Liver (tissue), 8 donors: ENCODE measurements at regions not wholly inside any gene's neighbourhood (a gene's known extent, or its start where the extent isn't known, plus 50 kb on each side); places are given as distances from the start of the nearest gene placed in this dataset.
"Not testable (repeated sequence)": the region's sequence is repeated elsewhere in the genome, so short reads cannot be mapped to it uniquely, and the experiment has no call there.

ENCODE experiments used
- DNase-seq: peaks from one replicate; pipeline ENCODE4 v3.0.0-alpha.2; 2017; ENCODE audit warnings: low spot score
- H3K27ac ChIP-seq, 2 donors: one replicate each; pipeline ENCODE4 v1.7.0; 2013; ENCODE audit warnings: inconsistent platforms in 2 of 2, low read length in 2 of 2, control low read depth in 1 of 2, low read depth in 1 of 2, mild to moderate bottlenecking in 1 of 2
- H3K27me3 ChIP-seq, 4 donors: one replicate each; pipeline versions ENCODE4 v1.6.1 to v1.7.0; 2013; ENCODE audit warnings: low read length in 3 of 4, inconsistent platforms in 1 of 4, mild to moderate bottlenecking in 1 of 4, moderate library complexity in 1 of 4; ENCODE audit not compliant: control insufficient read depth in 4 of 4, insufficient read depth in 4 of 4
- H3K36me3 ChIP-seq, 4 donors: one replicate each; pipeline versions ENCODE4 v1.6.1 to v1.7.0; 2013; ENCODE audit warnings: low read length in 3 of 4, mild to moderate bottlenecking in 3 of 4, low read depth in 1 of 4, moderate library complexity in 1 of 4; ENCODE audit not compliant: control insufficient read depth in 4 of 4, insufficient read depth in 3 of 4
- H3K4me1 ChIP-seq, 4 donors: one replicate each; pipeline versions ENCODE4 v1.6.1 to v1.7.0; 2013; ENCODE audit warnings: low read length in 3 of 4, mild to moderate bottlenecking in 3 of 4, moderate library complexity in 1 of 4; ENCODE audit not compliant: control insufficient read depth in 4 of 4, insufficient read depth in 4 of 4
- H3K4me3 ChIP-seq, 3 donors: one replicate each; pipeline versions ENCODE4 v1.6.1 to v1.7.0; 2013; ENCODE audit warnings: low read length in 3 of 3, control low read depth in 1 of 3, low read depth in 1 of 3, mild to moderate bottlenecking in 1 of 3
- H3K9ac ChIP-seq, 2 donors: one replicate each; pipeline ENCODE4 v1.7.0; 2013; ENCODE audit warnings: low read length in 2 of 2, mild to moderate bottlenecking in 2 of 2, moderate library complexity in 2 of 2, control low read depth in 1 of 2, low read depth in 1 of 2
- H3K9me3 ChIP-seq, 4 donors: one replicate each; pipeline versions ENCODE4 v1.6.1 to v1.7.0; 2013; ENCODE audit warnings: low read length in 3 of 4; ENCODE audit not compliant: control insufficient read depth in 4 of 4
- FOXA1 ChIP-seq: IDR thresholded peaks from 2 replicates; pipeline ENCODE4 v1.6.1; 2016; ENCODE audit warnings: antibody characterized with exemption
- FOXA2 ChIP-seq: IDR thresholded peaks from 2 replicates; pipeline ENCODE4 v1.6.1; 2016; ENCODE audit warnings: antibody characterized with exemption
- GABPA ChIP-seq, 2 donors: IDR thresholded peaks in 1 of 2; conservative IDR thresholded peaks in 1 of 2; 2 replicates each; pipeline ENCODE4 v1.6.1; 2016; ENCODE audit warnings: antibody characterized with exemption in 2 of 2, mild to moderate bottlenecking in 1 of 2, moderate library complexity in 1 of 2
- HNF4A ChIP-seq, 2 donors: conservative IDR thresholded peaks; 2 replicates each; pipeline ENCODE4 v1.6.1; 2016; ENCODE audit warnings: antibody characterized with exemption in 2 of 2, mild to moderate bottlenecking in 2 of 2
- JUND ChIP-seq, 2 donors: IDR thresholded peaks; 2 replicates each; pipeline ENCODE4 v1.6.1; 2016; ENCODE audit warnings: antibody characterized with exemption in 2 of 2
- NR2F2 ChIP-seq: IDR thresholded peaks from 2 replicates; pipeline ENCODE4 v1.6.1; 2016; ENCODE audit warnings: antibody characterized with exemption
- SP1 ChIP-seq: IDR thresholded peaks from 2 replicates; pipeline ENCODE4 v1.6.1; 2018; ENCODE audit warnings: antibody characterized with exemption, mild to moderate bottlenecking
- YY1 ChIP-seq: IDR thresholded peaks from 2 replicates; pipeline ENCODE4 v1.6.1; 2016; ENCODE audit warnings: antibody characterized with exemption, mild to moderate bottlenecking
- ZBTB33 ChIP-seq: IDR thresholded peaks from 2 replicates; pipeline ENCODE4 v1.6.1; 2016; ENCODE audit warnings: antibody characterized with exemption
- WGBS: extraction: QIAGEN DNeasy Blood & Tissue Kit; methylation state at CpG from one replicate; pipeline ENCODE4 v1.1.7; 2013; 5-methylcytosine and 5-hydroxymethylcytosine counted together
- TF ChIP-seq, protein P1 (sequence below): IDR thresholded peaks from 2 replicates; pipeline ENCODE4 v1.6.1; 2016; ENCODE audit warnings: antibody characterized with exemption
- TF ChIP-seq, protein P2 (sequence below): IDR thresholded peaks from 2 replicates; pipeline ENCODE4 v1.6.1; 2016; ENCODE audit warnings: antibody characterized with exemption
- TF ChIP-seq, protein P3 (sequence below): fragments of 150-350 bp; IDR thresholded peaks from 2 replicates; pipeline ENCODE4 v1.5.1; 2017; ENCODE audit warnings: improper control_type of control experiment, low read depth, low read length; ENCODE audit not compliant: missing input control
- donor health status: healthy.
- donor health status: healthy.
- donor health status: healthy.
- donor health status: healthy.
- donor health status: healthy.

GRCh38 chr12:131276501-131277185 is 322.9 kb downstream of the ADGRD1 start:
- Histone ChIP-seq H3K27ac (no peak overlapping the region), H3K9ac (no peak overlapping the region), H3K4me3 (no peak overlapping the region), H3K27me3 (peaks cover 0 to 5% (median 0%) of the 10 kb centered on the region in 4 donors), H3K36me3 (no peaks in the 10 kb centered on the region), H3K4me1 (no peaks in the 10 kb centered on the region), H3K9me3 (no peaks in the 10 kb centered on the region)
- 77% methylated on average over 13 of the region's 14 CpGs for WGBS
- TF ChIP-seq JUND (IDR thresholded peaks at IDR 0.05), result no peak
- TF ChIP-seq, protein P1, sequence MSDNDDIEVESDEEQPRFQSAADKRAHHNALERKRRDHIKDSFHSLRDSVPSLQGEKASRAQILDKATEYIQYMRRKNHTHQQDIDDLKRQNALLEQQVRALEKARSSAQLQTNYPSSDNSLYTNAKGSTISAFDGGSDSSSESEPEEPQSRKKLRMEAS, result no peak
- TF ChIP-seq YY1, result no peak
- no peak for TF ChIP-seq FOXA2
- DNase-seq, result no peak

DNA sequence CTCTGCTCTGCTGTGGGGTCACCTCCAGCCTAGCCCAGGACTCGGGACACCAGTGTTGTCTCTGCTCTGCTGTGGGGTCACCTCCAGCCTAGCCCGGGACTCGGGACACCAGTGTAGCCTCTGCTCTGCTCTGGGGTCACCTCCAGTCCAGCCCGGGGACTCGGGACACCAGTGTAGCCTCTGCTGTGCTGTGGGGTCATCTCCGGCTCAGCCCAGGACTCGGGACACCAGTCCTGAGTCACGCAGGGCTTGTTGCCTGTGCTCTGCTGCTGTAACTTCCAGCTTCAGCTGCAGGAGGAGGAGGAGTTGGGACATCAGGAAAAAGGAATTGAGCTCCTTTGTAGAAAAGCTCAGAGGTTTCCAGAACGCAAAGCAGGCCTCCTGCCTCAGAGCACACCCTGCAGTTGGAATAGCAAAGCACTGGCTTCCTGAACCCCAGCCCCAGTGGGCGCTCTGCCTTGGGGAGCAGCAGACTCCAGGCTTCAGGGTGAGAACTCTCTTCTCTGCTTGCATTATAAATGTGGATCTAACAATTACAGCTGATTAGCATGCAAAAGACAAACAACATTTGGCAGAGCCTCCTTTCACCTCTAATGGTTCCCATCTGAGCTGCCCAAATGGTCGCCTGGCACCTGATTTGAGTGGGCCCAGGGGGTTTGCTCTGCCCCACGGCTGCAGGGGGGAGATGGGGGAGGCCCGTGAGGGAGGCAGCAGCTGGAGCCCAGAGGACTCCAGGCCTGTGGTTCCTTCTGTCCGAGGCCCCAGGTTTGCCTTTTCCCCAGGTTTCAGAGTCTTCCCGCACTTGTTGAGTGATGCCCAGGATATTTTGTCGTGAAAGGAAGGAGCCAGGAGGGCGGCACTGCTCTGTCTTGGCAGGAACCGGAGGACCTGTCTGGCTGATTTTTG is 323.7 kb downstream of the ADGRD1 start:
- H3K9me3 ChIP-seq, DNase-seq, H3K9ac ChIP-seq, H3K27ac ChIP-seq, H3K36me3 ChIP-seq, H3K27me3 ChIP-seq, H3K4me3 ChIP-seq, H3K4me1 ChIP-seq: not testable (repeated sequence)
- 74% methylated on average over 16 of the region's 18 CpGs for WGBS

DNA sequence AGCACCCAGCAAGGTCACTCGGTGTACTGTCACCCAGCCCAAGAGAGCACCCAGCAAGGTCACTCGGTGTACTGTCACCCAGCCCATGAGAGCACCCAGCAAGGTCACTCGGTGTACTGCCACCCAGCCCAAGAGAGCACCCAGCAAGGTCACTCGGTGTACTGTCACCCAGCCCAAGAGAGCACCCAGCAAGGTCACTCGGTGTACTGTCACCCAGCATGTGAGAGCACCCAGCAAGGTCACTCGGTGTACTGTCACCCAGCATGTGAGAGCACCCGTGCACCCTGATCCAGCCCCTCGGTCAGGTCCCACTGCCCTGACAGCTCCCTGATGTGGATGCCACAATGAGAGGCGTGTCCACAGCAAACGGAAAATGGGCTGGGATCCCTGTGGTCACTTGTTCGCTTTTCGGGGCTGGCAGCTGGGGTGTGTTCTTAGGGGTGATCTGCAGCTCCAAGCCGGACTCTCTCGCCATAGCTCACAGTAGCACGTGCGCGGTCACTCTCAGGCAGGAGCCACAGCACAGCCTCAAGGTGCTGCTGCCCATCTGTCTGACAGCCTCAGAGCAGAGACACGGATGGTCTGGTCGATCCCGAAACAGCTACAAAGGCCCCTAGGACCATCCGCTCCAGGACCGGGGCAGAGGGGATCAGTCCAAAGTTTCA is 324.9 kb downstream of the ADGRD1 start:
- not testable (repeated sequence) for H3K36me3 ChIP-seq, H3K9ac ChIP-seq, H3K4me1 ChIP-seq, H3K4me3 ChIP-seq, H3K9me3 ChIP-seq, H3K27me3 ChIP-seq, H3K27ac ChIP-seq, DNase-seq
- WGBS, result 82% methylated on average over 21 of the region's 22 CpGs

GRCh38 chr12:131279281-131279921 is 325.7 kb downstream of the ADGRD1 start:
- 67% methylated on average over 13 of the region's 13 CpGs for WGBS
- no peaks in the 10 kb centered on the region for H3K36me3 ChIP-seq
- no peak for DNase-seq
- H3K4me3 ChIP-seq, result no peak overlapping the region
- TF ChIP-seq FOXA2 (no peak), GABPA (IDR thresholded peaks at IDR 0.05 in 1 of 2, conservative IDR thresholded peaks at IDR 0.05 in 1 of 2) (no peak), SP1 (no peak), HNF4A (conservative IDR thresholded peaks at IDR 0.05) (no peak), FOXA1 (no peak), ZBTB33 (no peak), NR2F2 (no peak)
- TF ChIP-seq, protein P2, sequence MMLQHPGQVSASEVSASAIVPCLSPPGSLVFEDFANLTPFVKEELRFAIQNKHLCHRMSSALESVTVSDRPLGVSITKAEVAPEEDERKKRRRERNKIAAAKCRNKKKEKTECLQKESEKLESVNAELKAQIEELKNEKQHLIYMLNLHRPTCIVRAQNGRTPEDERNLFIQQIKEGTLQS, result no peak
- TF ChIP-seq, protein P1, result no peak
- TF ChIP-seq, protein P3, sequence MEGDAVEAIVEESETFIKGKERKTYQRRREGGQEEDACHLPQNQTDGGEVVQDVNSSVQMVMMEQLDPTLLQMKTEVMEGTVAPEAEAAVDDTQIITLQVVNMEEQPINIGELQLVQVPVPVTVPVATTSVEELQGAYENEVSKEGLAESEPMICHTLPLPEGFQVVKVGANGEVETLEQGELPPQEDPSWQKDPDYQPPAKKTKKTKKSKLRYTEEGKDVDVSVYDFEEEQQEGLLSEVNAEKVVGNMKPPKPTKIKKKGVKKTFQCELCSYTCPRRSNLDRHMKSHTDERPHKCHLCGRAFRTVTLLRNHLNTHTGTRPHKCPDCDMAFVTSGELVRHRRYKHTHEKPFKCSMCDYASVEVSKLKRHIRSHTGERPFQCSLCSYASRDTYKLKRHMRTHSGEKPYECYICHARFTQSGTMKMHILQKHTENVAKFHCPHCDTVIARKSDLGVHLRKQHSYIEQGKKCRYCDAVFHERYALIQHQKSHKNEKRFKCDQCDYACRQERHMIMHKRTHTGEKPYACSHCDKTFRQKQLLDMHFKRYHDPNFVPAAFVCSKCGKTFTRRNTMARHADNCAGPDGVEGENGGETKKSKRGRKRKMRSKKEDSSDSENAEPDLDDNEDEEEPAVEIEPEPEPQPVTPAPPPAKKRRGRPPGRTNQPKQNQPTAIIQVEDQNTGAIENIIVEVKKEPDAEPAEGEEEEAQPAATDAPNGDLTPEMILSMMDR, result no peak
- H3K9ac ChIP-seq, result no peak overlapping the region
- no peak overlapping the region for H3K27ac ChIP-seq
- no peaks in the 10 kb centered on the region for H3K9me3 ChIP-seq
- H3K27me3 ChIP-seq, result peaks cover 0 to 5% (median 0%) of the 10 kb centered on the region in 4 donors
- no peaks in the 10 kb centered on the region for H3K4me1 ChIP-seq
